Glutamatergic neuron (in vitro differentiated cells): ENCODE measurements at regions not wholly inside any gene's neighbourhood (a gene's known extent, or its start where the extent isn't known, plus 50 kb on each side); places are given as distances from the start of the nearest gene placed in this dataset.

Source experiments
- DNase-seq: peaks from one replicate; pipeline ENCODE4 v3.0.0; 2022
- H3K27ac Mint-ChIP-seq: one replicate; pipeline ENCODE4 v1.8.0; 2020; ENCODE audit warnings: mild to moderate bottlenecking, mixed read lengths, inconsistent platforms; ENCODE audit not compliant: unreplicated experiment
- H3K27me3 Mint-ChIP-seq: one replicate; pipeline ENCODE4 v1.8.0; 2020; ENCODE audit warnings: mild to moderate bottlenecking, moderate library complexity, mixed read lengths, inconsistent platforms; ENCODE audit not compliant: unreplicated experiment
- H3K36me3 Mint-ChIP-seq: one replicate; pipeline ENCODE4 v1.8.0; 2020; ENCODE audit warnings: mild to moderate bottlenecking, mixed read lengths, inconsistent platforms; ENCODE audit not compliant: unreplicated experiment
- H3K4me1 Mint-ChIP-seq: one replicate; pipeline ENCODE4 v1.8.0; 2020; ENCODE audit warnings: mild to moderate bottlenecking, low read depth, mixed read lengths, inconsistent platforms; ENCODE audit not compliant: unreplicated experiment
- H3K4me3 Mint-ChIP-seq: one replicate; pipeline ENCODE4 v1.8.0; 2020; ENCODE audit warnings: mild to moderate bottlenecking, mixed read lengths, inconsistent platforms; ENCODE audit not compliant: unreplicated experiment
- H3K9me3 Mint-ChIP-seq: one replicate; pipeline ENCODE4 v1.8.0; 2020; ENCODE audit warnings: mild to moderate bottlenecking, moderate library complexity, mixed read lengths, inconsistent platforms; ENCODE audit not compliant: unreplicated experiment
- TF ChIP-seq, protein P1 (sequence below): fragments of 200-600 bp; sonication (generic); IDR thresholded peaks from one replicate; pipeline ENCODE4 v1.5.0; 2021; ENCODE audit not compliant: partially characterized antibody, unreplicated experiment

DNA sequence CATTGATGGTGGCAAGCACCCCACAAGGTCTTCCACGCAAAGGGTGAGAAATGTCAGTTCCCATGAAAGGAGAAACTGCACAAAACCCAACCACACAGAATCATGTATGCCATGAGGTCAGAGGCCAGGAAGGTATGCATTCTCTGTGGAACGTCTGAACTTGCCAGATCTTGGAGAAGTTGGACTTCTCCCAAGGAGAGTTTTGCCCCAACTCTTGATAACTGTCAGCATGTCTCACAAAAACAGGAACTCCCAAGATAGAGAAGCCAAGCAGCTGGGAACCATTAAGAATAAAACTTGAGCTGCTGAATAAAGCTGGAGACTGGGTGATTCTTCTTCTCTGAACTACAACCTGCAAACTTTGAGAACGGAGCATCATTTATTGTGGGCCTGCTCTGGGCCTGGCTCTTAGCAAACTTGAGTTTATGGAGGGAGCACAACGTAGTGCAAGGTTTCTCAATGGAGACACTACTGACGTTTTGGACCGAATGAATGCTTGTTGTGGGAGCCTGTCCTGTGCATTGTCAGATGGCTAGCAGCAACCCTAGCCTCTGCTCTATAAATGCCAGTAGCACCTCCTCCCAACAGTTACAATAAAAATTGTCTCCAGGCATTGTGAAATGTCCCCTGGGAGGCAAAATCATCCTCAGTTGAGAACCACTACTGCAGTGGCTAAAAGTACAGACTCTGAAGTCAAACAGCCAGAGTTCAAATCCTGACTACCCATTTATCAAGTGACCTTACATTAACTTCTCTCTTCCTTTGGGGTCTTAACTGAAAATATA lies 193.5 kb downstream of the ACTL7B start:
- Mint-ChIP-seq H3K4me3 (no peak overlapping the region), H3K9me3 (peaks cover 8% of the 10 kb centered on the region), H3K27me3 (peaks cover 3% of the 10 kb centered on the region), H3K4me1 (no peaks in the 10 kb centered on the region), H3K36me3 (peaks cover 9% of the 10 kb centered on the region), H3K27ac (no peak overlapping the region)
- no peak for DNase-seq
- TF ChIP-seq, protein P1, sequence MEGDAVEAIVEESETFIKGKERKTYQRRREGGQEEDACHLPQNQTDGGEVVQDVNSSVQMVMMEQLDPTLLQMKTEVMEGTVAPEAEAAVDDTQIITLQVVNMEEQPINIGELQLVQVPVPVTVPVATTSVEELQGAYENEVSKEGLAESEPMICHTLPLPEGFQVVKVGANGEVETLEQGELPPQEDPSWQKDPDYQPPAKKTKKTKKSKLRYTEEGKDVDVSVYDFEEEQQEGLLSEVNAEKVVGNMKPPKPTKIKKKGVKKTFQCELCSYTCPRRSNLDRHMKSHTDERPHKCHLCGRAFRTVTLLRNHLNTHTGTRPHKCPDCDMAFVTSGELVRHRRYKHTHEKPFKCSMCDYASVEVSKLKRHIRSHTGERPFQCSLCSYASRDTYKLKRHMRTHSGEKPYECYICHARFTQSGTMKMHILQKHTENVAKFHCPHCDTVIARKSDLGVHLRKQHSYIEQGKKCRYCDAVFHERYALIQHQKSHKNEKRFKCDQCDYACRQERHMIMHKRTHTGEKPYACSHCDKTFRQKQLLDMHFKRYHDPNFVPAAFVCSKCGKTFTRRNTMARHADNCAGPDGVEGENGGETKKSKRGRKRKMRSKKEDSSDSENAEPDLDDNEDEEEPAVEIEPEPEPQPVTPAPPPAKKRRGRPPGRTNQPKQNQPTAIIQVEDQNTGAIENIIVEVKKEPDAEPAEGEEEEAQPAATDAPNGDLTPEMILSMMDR, result no peak

DNA sequence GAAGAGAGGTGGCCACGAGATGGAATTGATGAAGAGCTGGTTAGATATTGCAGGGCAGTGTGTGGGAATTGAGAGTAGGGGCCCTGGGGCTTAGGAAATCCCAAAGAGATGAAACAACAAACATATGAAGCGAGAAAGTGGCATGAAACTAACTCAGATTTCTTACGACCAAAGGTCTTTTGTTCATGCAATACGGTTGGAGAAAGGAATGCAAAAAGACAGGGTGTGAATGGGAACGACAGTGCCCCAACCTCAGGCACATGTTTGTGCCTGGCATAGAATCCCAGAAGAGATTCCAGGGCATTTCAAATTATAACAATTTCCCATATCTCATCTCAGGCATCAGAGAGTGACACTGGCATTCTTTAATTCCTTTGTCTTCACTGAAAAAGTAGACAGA lies 199.2 kb downstream of the ACTL7B start:
- TF ChIP-seq, protein P1, result no peak
- peaks cover 9% of the 10 kb centered on the region for H3K36me3 Mint-ChIP-seq
- H3K9me3 Mint-ChIP-seq, result peaks cover 8% of the 10 kb centered on the region
- peaks cover 3% of the 10 kb centered on the region for H3K27me3 Mint-ChIP-seq
- H3K27ac Mint-ChIP-seq, result no peak overlapping the region
- H3K4me1 Mint-ChIP-seq, result no peaks in the 10 kb centered on the region
- no peak for DNase-seq
- H3K4me3 Mint-ChIP-seq, result no peak overlapping the region

DNA sequence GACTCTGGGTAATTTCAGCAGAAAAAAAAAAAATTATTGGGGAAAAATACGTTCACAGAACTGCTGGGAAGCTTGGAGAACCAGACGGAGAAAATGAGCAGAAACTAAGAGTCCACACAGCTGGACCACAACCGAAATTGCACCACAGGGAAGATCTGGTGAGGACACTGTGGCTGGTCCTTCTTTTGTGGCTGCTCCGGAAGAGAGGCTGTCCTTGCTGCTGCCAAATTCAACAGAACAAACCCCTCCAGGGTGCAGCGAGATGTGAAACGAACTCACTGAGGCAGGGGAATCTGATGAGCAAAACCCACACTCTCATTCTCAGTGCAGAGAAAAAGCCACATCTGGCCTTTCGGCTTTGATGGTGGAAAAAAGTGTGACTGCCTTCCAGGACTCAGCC lies 200.0 kb downstream of the ACTL7B start:
- Mint-ChIP-seq H3K36me3 (peaks cover 9% of the 10 kb centered on the region), H3K4me1 (no peaks in the 10 kb centered on the region), H3K27ac (no peak overlapping the region), H3K4me3 (no peak overlapping the region), H3K27me3 (peaks cover 3% of the 10 kb centered on the region), H3K9me3 (peaks cover 5% of the 10 kb centered on the region)
- TF ChIP-seq, protein P1, result no peak
- no peak for DNase-seq

DNA sequence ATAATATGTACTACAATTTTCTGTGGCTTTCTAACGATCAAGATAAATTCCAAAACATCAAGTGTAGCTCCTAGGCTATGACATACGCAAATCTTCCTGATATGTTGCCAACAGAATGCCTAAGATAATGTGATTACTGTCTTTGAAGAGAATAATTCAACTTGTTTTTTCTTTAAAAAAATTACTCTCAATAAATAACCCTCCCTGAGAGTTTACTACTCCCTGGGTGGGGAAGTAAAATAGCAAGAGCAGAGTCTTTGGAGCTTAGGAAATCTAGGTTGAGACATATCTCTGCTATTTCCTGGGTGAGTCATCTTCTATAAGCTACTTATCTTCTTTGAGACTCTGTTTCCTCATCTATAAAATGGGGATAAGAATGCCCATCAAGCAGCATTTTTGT lies 201.2 kb downstream of the ACTL7B start:
- no peak for DNase-seq

DNA sequence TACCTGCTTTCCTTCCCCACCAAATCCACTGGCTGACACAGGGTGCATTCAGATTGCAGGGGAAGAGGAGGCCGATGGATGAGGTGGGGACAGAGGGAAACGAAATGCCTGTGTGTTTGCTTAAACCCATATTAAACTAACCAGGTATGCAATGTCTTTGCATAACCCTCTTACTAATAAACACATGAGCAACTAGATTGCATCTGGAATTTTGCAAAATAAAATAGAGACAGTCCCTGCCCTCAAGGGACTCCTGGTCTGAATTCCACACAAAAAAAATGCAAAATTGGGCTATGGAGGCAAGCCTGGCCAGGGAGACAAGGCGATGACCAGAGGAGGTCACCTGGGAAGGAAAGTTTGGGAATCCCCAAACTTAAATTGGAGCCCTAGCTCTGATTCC lies 202.9 kb downstream of the ACTL7B start:
- Mint-ChIP-seq H3K4me3 (no peak overlapping the region), H3K4me1 (no peaks in the 10 kb centered on the region), H3K27ac (no peak overlapping the region), H3K9me3 (no peaks in the 10 kb centered on the region), H3K36me3 (no peaks in the 10 kb centered on the region), H3K27me3 (no peaks in the 10 kb centered on the region)
- TF ChIP-seq, protein P1, result no peak
- DNase-seq, result no peak

More for the DNA sequence above, 201.2 kb downstream of the ACTL7B start:
- peaks cover 3% of the 10 kb centered on the region for H3K27me3 Mint-ChIP-seq
- H3K4me1 Mint-ChIP-seq, result no peaks in the 10 kb centered on the region
- TF ChIP-seq, protein P1, result no peak
- H3K36me3 Mint-ChIP-seq, result peaks cover 9% of the 10 kb centered on the region
- H3K9me3 Mint-ChIP-seq, result peaks cover 5% of the 10 kb centered on the region
- no peak overlapping the region for H3K4me3 Mint-ChIP-seq
- no peak overlapping the region for H3K27ac Mint-ChIP-seq
